Panc1 (cell line): ENCODE measurements at regions not wholly inside any gene's neighbourhood (a gene's known extent, or its start where the extent isn't known, plus 50 kb on each side); places are given as distances from the start of the nearest gene placed in this dataset.

Experiments used
- ATAC-seq: fragments of 200-7000 bp; cut with Tn5 transposase; 2 replicates; pipeline ENCODE4 v1.9.1; 2020; ENCODE audit warnings: mild to moderate bottlenecking, moderate library complexity
- BruUV-seq: library from RNA; stranded (reverse); fragments of 400-500 nt; replicated peaks from 2 replicates; lab custom pipeline; 2021; lab: Mats Ljungman, UMichigan
- CTCF ChIA-PET: fragments of 300-600 bp; sonication (Branson Sonifier 250); formaldehyde crosslinking; loops from one replicate; lab custom pipeline; 2022; ENCODE audit warnings: antibody characterized with exemption; lab: Charles Lee
- POLR2A ChIA-PET: fragments of 300-600 bp; sonication (Branson Sonifier 250); formaldehyde crosslinking; loops from one replicate; lab custom pipeline; 2022; ENCODE audit warnings: antibody characterized with exemption; lab: Charles Lee
- DNase-seq: peaks from one replicate; pipeline ENCODE4 v3.0.0-alpha.2; 2010; ENCODE audit warnings: low read depth, low spot score
- H3K27ac ChIP-seq: 2 replicates; pipeline ENCODE4 v1.5.1; 2011; ENCODE audit warnings: mild to moderate bottlenecking, low read length, inconsistent platforms
- H3K27me3 ChIP-seq: fragments of 200-500 bp; sonication (Bioruptor generic); 2 replicates; pipeline ENCODE4 v1.6.0; 2014; ENCODE audit warnings: low read length, inconsistent platforms; ENCODE audit not compliant: control insufficient read depth, insufficient read depth
- H3K36me3 ChIP-seq: fragments of 200-500 bp; sonication (Bioruptor generic); 2 replicates; pipeline ENCODE4 v1.5.1; 2014; ENCODE audit warnings: inconsistent platforms, mild to moderate bottlenecking, low read length, moderate library complexity; ENCODE audit not compliant: control insufficient read depth, insufficient read depth
- H3K4me1 ChIP-seq: 2 replicates; pipeline ENCODE4 v1.5.1; 2011; ENCODE audit warnings: inconsistent platforms, mild to moderate bottlenecking, low read length, moderate library complexity; ENCODE audit not compliant: control insufficient read depth, insufficient read depth
- H3K4me3 ChIP-seq, 2 experiments: 2 replicates each; pipeline ENCODE4 v1.5.1; 2011 to 2012; ENCODE audit warnings: low read depth in 2 of 2, low read length in 2 of 2, mild to moderate bottlenecking in 2 of 2, inconsistent platforms in 1 of 2, moderate library complexity in 1 of 2
- H3K9me3 ChIP-seq: fragments of 200-500 bp; sonication (Bioruptor generic); 2 replicates; pipeline ENCODE4 v1.5.1; 2014; ENCODE audit warnings: low read depth, mild to moderate bottlenecking, inconsistent platforms, low read length, moderate library complexity; ENCODE audit not compliant: control insufficient read depth, insufficient read depth
- POLR2AphosphoS5 ChIP-seq: IDR thresholded peaks from 2 replicates; pipeline ENCODE4 v1.6.1; 2012; ENCODE audit warnings: mild to moderate bottlenecking, low read depth, low read length, moderate library complexity
- SIN3A ChIP-seq: IDR thresholded peaks from 2 replicates; pipeline ENCODE4 v1.6.1; 2012; ENCODE audit warnings: low read depth, mild to moderate bottlenecking, low read length, moderate library complexity, borderline replicate concordance; ENCODE audit not compliant: insufficient read depth
- TCF7L2 ChIP-seq: IDR thresholded peaks from 2 replicates; pipeline ENCODE4 v1.6.1; 2011; ENCODE audit warnings: mild to moderate bottlenecking, low read depth, low read length, inconsistent platforms
- in situ Hi-C: cut with HindIII; loops from 2 replicates; pipeline ENCODE4 v1.10.0; 2016; ENCODE audit warnings: low sequenced_read_pairs, low pct_unique_long_range_greater_than_20kb
- intact Hi-C: fragments of 100-400 bp; cut with micrococcal nuclease; formaldehyde crosslinking; loops from one replicate; pipeline ENCODE4 v1.10.0; 2022; ENCODE audit not compliant: unreplicated experiment
- TF ChIP-seq, protein P1 (sequence below), 2 experiments: IDR thresholded peaks; 2 replicates each; pipeline ENCODE4 v1.6.1; 2011 to 2012; ENCODE audit warnings: low read depth in 2 of 2, control low read depth in 1 of 2, low read length in 1 of 2, mild to moderate bottlenecking in 1 of 2, moderate library complexity in 1 of 2; ENCODE audit not compliant: insufficient read depth in 1 of 2
- TF ChIP-seq, protein P2 (sequence below): fragments of 450-650 bp; IDR thresholded peaks from 2 replicates; pipeline ENCODE4 v1.5.1; 2017; ENCODE audit warnings: mild to moderate bottlenecking

DNA sequence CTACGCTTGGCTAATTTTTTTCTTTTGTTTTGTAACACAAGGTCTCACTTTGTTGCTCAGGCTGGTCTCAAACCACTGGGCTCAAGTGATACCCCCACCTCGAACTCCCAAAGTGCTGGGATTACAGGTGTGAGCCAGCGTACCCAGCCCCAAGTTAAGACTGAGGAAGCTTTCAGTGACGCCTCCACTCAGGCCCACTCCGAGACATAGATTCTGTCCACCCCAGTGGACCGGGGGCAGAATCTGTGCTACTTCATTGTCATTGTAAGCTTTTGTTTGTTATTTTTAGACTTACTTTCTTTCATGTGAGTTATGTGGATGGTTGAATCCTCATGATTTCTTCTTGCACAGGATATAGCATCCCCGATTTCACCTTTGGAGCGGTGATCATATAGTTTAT, 156.9 kb upstream of the TSHZ3 start:
- ChIA-PET CTCF (no interaction called here), POLR2A (no interaction called here)
- Histone ChIP-seq H3K4me3 (no peak overlapping the region), H3K27ac (no peak overlapping the region), H3K4me1 (no peaks in the 10 kb centered on the region), H3K27me3 (no peaks in the 10 kb centered on the region; the same call in none of the 2 replicates), H3K9me3 (no peaks in the 10 kb centered on the region), H3K36me3 (no peaks in the 10 kb centered on the region)
- intact Hi-C loops: no loop called here
- ATAC-seq (no peak), DNase-seq (no peak)
- BruUV-seq: no TSS peak
- in situ Hi-C loops: no loop called here
- TF ChIP-seq, protein P1, sequence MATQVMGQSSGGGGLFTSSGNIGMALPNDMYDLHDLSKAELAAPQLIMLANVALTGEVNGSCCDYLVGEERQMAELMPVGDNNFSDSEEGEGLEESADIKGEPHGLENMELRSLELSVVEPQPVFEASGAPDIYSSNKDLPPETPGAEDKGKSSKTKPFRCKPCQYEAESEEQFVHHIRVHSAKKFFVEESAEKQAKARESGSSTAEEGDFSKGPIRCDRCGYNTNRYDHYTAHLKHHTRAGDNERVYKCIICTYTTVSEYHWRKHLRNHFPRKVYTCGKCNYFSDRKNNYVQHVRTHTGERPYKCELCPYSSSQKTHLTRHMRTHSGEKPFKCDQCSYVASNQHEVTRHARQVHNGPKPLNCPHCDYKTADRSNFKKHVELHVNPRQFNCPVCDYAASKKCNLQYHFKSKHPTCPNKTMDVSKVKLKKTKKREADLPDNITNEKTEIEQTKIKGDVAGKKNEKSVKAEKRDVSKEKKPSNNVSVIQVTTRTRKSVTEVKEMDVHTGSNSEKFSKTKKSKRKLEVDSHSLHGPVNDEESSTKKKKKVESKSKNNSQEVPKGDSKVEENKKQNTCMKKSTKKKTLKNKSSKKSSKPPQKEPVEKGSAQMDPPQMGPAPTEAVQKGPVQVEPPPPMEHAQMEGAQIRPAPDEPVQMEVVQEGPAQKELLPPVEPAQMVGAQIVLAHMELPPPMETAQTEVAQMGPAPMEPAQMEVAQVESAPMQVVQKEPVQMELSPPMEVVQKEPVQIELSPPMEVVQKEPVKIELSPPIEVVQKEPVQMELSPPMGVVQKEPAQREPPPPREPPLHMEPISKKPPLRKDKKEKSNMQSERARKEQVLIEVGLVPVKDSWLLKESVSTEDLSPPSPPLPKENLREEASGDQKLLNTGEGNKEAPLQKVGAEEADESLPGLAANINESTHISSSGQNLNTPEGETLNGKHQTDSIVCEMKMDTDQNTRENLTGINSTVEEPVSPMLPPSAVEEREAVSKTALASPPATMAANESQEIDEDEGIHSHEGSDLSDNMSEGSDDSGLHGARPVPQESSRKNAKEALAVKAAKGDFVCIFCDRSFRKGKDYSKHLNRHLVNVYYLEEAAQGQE (IDR thresholded peaks at IDR 0.05; ENCODE audit: insufficient read depth in 1 of 2, low read depth in 2 of 2, low read length in 1 of 2): no peak
- TF ChIP-seq SIN3A (no peak), TCF7L2 (no peak), POLR2AphosphoS5 (no peak)
- TF ChIP-seq, protein P2, sequence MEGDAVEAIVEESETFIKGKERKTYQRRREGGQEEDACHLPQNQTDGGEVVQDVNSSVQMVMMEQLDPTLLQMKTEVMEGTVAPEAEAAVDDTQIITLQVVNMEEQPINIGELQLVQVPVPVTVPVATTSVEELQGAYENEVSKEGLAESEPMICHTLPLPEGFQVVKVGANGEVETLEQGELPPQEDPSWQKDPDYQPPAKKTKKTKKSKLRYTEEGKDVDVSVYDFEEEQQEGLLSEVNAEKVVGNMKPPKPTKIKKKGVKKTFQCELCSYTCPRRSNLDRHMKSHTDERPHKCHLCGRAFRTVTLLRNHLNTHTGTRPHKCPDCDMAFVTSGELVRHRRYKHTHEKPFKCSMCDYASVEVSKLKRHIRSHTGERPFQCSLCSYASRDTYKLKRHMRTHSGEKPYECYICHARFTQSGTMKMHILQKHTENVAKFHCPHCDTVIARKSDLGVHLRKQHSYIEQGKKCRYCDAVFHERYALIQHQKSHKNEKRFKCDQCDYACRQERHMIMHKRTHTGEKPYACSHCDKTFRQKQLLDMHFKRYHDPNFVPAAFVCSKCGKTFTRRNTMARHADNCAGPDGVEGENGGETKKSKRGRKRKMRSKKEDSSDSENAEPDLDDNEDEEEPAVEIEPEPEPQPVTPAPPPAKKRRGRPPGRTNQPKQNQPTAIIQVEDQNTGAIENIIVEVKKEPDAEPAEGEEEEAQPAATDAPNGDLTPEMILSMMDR: no peak

DNA sequence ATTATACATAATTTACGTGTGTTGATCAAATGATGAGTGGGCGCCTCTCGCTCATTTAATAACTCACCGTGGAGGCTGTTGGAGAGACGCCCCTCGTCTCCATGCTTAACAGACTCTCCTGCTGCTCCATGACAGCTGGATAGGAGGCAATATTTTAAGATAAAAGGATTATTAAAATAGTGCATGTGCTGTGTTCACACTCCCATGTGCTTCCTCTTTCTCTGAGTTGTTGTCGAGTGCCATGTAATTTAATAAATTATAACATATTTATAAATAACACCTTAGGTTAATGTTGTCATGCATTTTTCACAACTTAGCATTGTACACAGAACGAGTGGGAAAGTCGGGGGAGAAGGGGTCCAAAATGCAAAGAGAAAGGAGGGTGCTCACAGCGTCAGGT, 161.4 kb upstream of the TSHZ3 start:
- in situ Hi-C loops (no loop called here), intact Hi-C loops (no loop called here)
- H3K27me3 ChIP-seq: peaks cover 4% of the 10 kb centered on the region
- DNase-seq (no peak), ATAC-seq (no peak)
- H3K27ac ChIP-seq: no peak overlapping the region
- no peak overlapping the region for H3K4me3 ChIP-seq
- H3K36me3 ChIP-seq: no peaks in the 10 kb centered on the region
- H3K4me1 ChIP-seq: no peaks in the 10 kb centered on the region
- no peak for TF ChIP-seq SIN3A
- TF ChIP-seq, protein P1 (IDR thresholded peaks at IDR 0.05; ENCODE audit: insufficient read depth in 1 of 2, low read depth in 2 of 2, low read length in 1 of 2): no peak
- TF ChIP-seq, protein P2: no peak
- H3K9me3 ChIP-seq: no peaks in the 10 kb centered on the region
- CTCF ChIA-PET: no interaction called here
- POLR2A ChIA-PET: no interaction called here
- BruUV-seq: no TSS peak
